Peyer's patch (tissue), 4 donors: ENCODE measurements at regions not wholly inside any gene's neighbourhood (a gene's known extent, or its start where the extent isn't known, plus 50 kb on each side); places are given as distances from the start of the nearest gene placed in this dataset.
"Not testable (repeated sequence)": the region's sequence is repeated elsewhere in the genome, so short reads cannot be mapped to it uniquely, and the experiment has no call there.

Experiments
- DNase-seq, 3 donors: peaks; one replicate each; pipeline ENCODE4 v3.0.0-alpha.2; 2017 to 2019
- H3K27ac ChIP-seq, 4 donors: fragments of 200-600 bp; sonication (generic); one replicate each; pipeline ENCODE4 v1.5.1; 2016 to 2019
- H3K27me3 ChIP-seq, 2 donors: fragments of 200-600 bp; sonication (generic); one replicate each; pipeline ENCODE4 v1.5.1; 2019
- H3K36me3 ChIP-seq, 3 donors: fragments of 200-600 bp; sonication (generic); one replicate each; pipeline ENCODE4 v1.5.1; 2016 to 2019
- H3K4me1 ChIP-seq, 4 donors: fragments of 200-600 bp; sonication (generic); one replicate each; pipeline ENCODE4 v1.5.1; 2016 to 2019
- H3K4me3 ChIP-seq, 4 donors: fragments of 200-600 bp; sonication (generic); 1 replicate in 3 of 4; 2 replicates in 1 of 4; pipeline ENCODE4 v1.5.1; 2016 to 2019; ENCODE audit warnings: mild to moderate bottlenecking in 1 of 4
- H3K9me3 ChIP-seq, 4 donors: fragments of 200-600 bp; sonication (generic); one replicate each; pipeline ENCODE4 v1.5.1; 2016 to 2019; ENCODE audit warnings: mild to moderate bottlenecking in 1 of 4
- POLR2A ChIP-seq, 2 donors: fragments of 450-650 bp; IDR thresholded peaks; one replicate each; pipeline ENCODE4 v1.5.1; 2017; ENCODE audit warnings: antibody characterized with exemption in 2 of 2, mild to moderate bottlenecking in 2 of 2, moderate library complexity in 2 of 2
- TF ChIP-seq, protein P1 (sequence below), 6 experiments: fragments of 450-650 bp in 4 of 6; fragments of 200-600 bp in 2 of 6; sonication (generic) in 1 of 6; IDR thresholded peaks; one replicate each; pipeline ENCODE4 v1.5.1; 2017 to 2019; ENCODE audit warnings: antibody characterized with exemption in 6 of 6, mild to moderate bottlenecking in 3 of 6, moderate library complexity in 1 of 6

DNA sequence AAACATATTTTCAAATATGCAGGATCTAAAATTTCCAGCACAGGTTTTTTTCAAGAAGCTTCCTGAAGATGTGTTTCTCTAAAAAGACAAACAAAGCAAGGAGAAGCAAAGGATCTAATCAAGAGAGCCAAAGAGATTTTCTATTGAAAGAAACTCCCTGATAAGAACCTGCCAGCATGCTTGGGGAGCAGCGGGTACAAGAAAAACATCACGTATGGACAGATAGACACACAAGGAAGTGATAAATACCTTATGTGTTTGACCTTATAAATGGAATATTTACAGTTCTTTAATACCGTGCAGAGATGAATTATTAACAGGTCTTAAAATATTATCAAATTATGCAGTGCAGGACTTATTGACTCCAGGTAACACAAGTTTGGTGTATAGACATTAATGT is 562.1 kb downstream of the DACH1 start:
- no peak for DNase-seq
- no peaks in the 10 kb centered on the region for H3K4me1 ChIP-seq
- no peaks in the 10 kb centered on the region for H3K27me3 ChIP-seq
- TF ChIP-seq, protein P1, sequence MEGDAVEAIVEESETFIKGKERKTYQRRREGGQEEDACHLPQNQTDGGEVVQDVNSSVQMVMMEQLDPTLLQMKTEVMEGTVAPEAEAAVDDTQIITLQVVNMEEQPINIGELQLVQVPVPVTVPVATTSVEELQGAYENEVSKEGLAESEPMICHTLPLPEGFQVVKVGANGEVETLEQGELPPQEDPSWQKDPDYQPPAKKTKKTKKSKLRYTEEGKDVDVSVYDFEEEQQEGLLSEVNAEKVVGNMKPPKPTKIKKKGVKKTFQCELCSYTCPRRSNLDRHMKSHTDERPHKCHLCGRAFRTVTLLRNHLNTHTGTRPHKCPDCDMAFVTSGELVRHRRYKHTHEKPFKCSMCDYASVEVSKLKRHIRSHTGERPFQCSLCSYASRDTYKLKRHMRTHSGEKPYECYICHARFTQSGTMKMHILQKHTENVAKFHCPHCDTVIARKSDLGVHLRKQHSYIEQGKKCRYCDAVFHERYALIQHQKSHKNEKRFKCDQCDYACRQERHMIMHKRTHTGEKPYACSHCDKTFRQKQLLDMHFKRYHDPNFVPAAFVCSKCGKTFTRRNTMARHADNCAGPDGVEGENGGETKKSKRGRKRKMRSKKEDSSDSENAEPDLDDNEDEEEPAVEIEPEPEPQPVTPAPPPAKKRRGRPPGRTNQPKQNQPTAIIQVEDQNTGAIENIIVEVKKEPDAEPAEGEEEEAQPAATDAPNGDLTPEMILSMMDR (IDR thresholded peaks at IDR 0.05): no peak
- TF ChIP-seq POLR2A (IDR thresholded peaks at IDR 0.05): no peak
- H3K27ac ChIP-seq: no peak overlapping the region
- H3K36me3 ChIP-seq: no peaks in the 10 kb centered on the region
- H3K9me3 ChIP-seq: no peaks in the 10 kb centered on the region
- H3K4me3 ChIP-seq: no peak overlapping the region

DNA sequence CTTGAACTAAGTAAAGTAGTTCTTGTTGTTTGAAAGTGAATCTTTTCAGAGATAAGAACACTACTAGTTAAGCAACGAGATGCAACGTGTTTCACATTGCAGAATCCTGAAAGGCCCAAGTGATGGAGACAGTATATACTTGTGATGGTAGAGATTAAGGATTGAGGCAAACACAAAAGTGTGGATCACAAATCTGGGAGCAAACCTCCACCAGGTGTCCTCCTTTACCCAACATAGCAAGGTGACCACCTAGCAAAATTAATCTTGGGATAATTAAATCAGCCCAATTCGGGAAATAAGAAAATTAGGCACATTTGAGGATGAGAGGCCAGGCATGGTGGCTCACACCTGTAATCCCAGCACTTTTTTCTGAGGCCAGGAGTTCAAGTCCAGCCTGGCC is 563.9 kb downstream of the DACH1 start:
- DNase-seq: no peak
- Histone ChIP-seq H3K9me3 (no peaks in the 10 kb centered on the region), H3K4me1 (no peaks in the 10 kb centered on the region), H3K4me3 (no peak overlapping the region), H3K36me3 (no peaks in the 10 kb centered on the region), H3K27me3 (no peaks in the 10 kb centered on the region), H3K27ac (no peak overlapping the region)
- TF ChIP-seq, protein P1 (IDR thresholded peaks at IDR 0.05): peak in 2 of 6 experiments; percentile 24 to 28
- TF ChIP-seq POLR2A (IDR thresholded peaks at IDR 0.05): no peak

DNA sequence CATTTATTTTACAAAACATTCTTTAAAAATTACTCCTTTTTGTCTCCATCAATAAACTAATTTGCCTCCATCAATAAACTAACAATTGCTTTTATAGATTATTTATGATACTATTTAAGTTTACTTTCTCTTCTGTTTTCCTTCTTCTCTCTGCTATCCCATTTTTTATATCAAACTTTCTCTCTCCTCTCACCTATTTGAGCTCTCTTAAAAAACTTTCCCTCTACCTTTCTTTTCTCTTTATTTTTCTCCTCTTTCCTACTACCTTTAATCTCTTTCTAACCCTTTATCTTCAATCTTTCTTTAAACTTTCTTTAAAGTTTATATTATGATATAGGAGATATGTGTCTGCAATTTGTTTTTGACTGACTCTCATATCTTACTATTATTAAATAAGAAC is 566.4 kb downstream of the DACH1 start:
- no peaks in the 10 kb centered on the region for H3K9me3 ChIP-seq
- no peaks in the 10 kb centered on the region for H3K27me3 ChIP-seq
- TF ChIP-seq, protein P1 (IDR thresholded peaks at IDR 0.05): no peak
- TF ChIP-seq POLR2A (IDR thresholded peaks at IDR 0.05): no peak
- no peak overlapping the region for H3K27ac ChIP-seq
- no peak for DNase-seq
- H3K4me1 ChIP-seq: no peaks in the 10 kb centered on the region
- H3K36me3 ChIP-seq: no peaks in the 10 kb centered on the region
- H3K4me3 ChIP-seq: no peak overlapping the region

DNA sequence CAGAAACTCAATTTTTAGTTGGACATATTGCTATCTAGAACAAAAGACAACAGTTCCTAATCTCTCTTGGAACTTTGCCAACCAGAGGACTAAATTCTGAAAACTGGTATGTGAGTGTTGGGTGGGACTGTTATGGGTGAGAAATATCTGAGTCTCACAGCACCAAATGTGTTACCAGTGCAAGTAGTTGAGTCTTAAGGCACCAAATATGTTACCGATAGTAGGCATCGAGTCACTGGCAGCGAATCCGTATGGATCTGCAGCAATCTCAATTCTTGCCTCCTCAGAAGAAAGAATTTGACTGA is 575.2 kb downstream of the DACH1 start:
- Histone ChIP-seq H3K27ac (peak overlapping the region in 1 of 4 donors; percentile 71), H3K4me3 (peak overlapping the region in 2 of 4 donors; percentile 53 to 60), H3K9me3 (no peaks in the 10 kb centered on the region), H3K4me1 (no peaks in the 10 kb centered on the region), H3K27me3 (no peaks in the 10 kb centered on the region), H3K36me3 (no peaks in the 10 kb centered on the region)
- no peak for DNase-seq
- TF ChIP-seq POLR2A (IDR thresholded peaks at IDR 0.05): no peak
- TF ChIP-seq, protein P1 (IDR thresholded peaks at IDR 0.05): no peak

DNA sequence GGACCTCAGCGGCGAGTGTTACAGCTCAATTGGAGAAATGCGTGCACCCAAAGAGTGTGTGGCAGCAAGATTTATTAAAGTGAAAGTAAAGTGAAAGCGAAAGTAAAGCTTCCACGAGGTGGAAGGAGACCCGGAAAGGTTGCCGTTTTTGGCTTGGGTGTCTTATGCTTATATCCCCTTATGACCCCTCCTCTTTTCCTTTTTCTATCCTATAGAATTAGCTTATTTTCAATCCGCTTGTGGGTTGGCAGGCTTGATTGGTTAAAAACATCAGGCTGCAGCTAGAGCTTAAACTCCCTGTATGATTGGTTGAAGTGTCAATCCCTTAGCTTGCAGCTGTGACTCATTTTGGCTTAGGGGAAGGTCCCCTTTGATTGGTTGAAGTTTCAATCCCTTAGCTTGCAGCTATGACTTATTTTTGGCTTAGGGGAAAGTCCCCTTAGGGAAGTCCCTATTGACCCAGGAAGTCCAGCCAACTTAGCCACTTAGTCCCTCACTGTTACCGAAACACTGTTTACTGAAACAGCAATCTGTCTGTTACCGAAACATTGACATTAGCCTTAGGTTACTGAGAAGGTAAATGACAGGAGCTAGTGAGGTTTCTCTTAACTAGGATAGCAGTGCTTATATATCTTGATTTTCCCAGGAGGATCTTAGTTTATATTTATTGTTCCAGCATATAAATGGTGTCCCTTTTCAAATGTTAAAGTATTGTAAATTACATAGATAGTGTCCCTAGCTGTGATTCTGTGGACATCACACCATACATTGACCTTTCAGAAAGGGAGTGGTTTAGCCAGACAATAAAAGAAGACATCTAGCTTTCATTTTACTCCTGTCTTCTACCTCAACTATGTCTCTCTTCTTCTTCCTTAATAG is 575.8 kb downstream of the DACH1 start:
- TF ChIP-seq, protein P1 (IDR thresholded peaks at IDR 0.05): no peak
- no peak for TF ChIP-seq POLR2A (IDR thresholded peaks at IDR 0.05)
- peak in 1 of 3 donors; percentile 61 for DNase-seq
- Histone ChIP-seq H3K36me3 (no peaks in the 10 kb centered on the region), H3K27me3 (no peaks in the 10 kb centered on the region), H3K4me3 (peak overlapping the region; percentile 29 to 60 (median 41)), H3K27ac (peak overlapping the region in 3 of 4 donors; percentile 15 to 71 (median 64)), H3K9me3 (no peaks in the 10 kb centered on the region), H3K4me1 (no peaks in the 10 kb centered on the region)

DNA sequence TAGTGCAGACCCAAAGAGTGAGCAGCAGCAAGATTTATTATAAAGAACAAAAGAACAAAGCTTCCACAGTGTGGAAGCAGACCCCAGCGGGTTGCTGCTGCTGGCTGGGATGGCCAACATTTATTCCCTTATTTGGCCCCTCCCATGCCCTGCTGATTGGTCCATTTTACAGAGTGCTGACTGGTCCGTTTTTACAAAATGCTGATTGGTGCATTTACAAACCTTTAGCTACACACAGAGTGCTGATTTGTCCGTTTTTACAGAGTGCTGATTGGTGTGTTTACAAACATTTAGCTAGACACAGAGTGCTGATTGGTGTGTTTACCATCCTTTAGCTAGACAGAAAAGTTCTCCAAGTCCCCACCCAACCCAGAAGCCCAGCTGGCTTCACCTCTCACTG is 577.0 kb downstream of the DACH1 start:
- not testable (repeated sequence) for H3K4me1 ChIP-seq, H3K36me3 ChIP-seq, H3K4me3 ChIP-seq, H3K27ac ChIP-seq, H3K27me3 ChIP-seq, DNase-seq, H3K9me3 ChIP-seq
